ENCODE measurements at regions not wholly inside any gene's neighbourhood (a gene's known extent, or its start where the extent isn't known, plus 50 kb on each side); places are given as distances from the start of the nearest gene placed in this dataset.

GRCh38 chr5:29990681-29991080 is 1202.8 kb upstream of the CDH6 start:
- TF ChIP-seq CEBPB (IDR thresholded peaks at IDR 0.05) (no peak), CREB1 (IDR thresholded peaks at IDR 0.05; ENCODE audit: low read depth) (no peak), RAD21 (IDR thresholded peaks at IDR 0.05; ENCODE audit: low read depth) (no peak), TAF1 (IDR thresholded peaks at IDR 0.05; ENCODE audit: low read depth) (no peak), NFIC (IDR thresholded peaks at IDR 0.05) (no peak), YY1 (IDR thresholded peaks at IDR 0.05; ENCODE audit: low read depth) (no peak), MAX (IDR thresholded peaks at IDR 0.05) (no peak), EP300 (IDR thresholded peaks at IDR 0.05; ENCODE audit: borderline replicate concordance) (no peak), REST (IDR thresholded peaks at IDR 0.05; ENCODE audit: low read depth) (no peak)

Measured in Ishikawa (cell line).